HG03469 (cell line): ENCODE measurements at regions not wholly inside any gene's neighbourhood (a gene's known extent, or its start where the extent isn't known, plus 50 kb on each side); places are given as distances from the start of the nearest gene placed in this dataset.

Experiments
- ATAC-seq: cut with Tn5 transposase; IDR thresholded peaks from one replicate; pipeline ENCODE4 v1.9.1; 2021; ENCODE audit warnings: mild to moderate bottlenecking, moderate library complexity, moderate number of reproducible peaks; ENCODE audit not compliant: unreplicated experiment

DNA sequence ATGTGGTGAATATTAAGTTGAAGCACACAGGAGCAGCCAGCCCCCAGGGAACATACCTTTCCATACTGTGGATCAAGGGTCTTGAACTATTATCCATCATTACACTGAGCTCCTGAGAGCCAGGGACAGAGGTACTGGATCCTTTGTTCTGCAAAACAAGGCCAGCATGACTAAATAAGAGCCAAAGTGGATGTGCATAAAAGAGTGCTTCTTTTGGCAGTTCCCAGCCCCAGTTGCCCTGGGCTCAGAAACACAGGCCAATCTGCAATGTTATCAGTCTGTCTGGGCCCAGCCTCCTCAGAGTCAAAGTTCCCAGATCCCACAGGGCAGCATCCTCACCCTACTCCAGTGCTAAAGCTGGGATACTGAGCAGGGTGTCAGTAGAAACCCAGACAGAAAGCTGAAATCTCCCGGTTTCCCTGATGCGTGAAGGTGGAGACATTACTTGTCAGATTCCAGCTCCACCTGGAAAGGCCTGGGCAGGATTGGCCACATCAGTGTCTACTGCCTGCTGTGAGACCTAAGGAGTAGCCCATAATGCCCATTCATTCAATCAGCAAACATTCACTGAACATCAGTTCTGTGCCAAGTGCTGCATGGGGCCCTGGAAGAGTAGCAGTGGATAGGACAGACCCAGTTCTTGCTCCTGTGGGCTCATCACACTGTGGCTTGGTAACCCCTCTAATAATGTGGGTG, 342.7 kb downstream of the CXCL12 start:
- no peak for ATAC-seq

DNA sequence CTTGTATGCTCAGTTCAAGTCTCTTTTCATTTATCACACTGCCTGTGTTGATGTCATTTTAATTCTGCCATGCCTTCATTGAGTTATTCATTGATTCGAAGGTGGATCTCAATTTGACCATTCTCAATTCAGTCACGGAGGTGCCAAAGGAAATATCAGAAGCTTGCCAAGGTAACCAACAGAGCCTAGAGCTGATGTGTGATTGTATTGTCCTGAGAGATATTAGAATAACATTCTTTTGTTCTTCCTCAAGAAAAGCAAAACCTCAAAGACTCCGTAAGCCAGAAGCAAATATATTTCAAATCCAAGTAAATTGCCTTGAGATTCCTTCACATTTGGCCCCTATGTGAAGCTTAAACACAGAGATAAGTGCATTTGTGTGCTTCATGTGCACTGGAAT, 345.3 kb downstream of the CXCL12 start:
- no peak for ATAC-seq

DNA sequence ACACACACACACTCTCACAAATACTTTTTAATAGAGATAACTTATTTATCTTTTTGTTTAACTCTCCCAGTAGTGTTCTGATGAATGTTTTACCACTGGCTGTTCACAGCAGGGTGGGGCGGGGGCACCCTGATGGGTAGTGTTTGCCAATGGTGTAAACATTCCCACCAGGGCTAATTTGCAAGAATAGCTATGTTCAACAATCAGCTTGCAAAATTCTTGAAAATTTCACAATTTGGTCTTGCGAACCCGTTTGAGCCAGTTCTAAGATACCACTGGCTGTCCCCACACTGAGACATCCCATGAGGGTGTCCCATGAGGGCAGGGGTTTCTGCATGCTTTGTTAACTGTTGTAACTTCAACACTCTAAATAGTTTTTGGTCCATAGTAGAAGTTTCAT, 348.5 kb downstream of the CXCL12 start:
- ATAC-seq, result no peak

DNA sequence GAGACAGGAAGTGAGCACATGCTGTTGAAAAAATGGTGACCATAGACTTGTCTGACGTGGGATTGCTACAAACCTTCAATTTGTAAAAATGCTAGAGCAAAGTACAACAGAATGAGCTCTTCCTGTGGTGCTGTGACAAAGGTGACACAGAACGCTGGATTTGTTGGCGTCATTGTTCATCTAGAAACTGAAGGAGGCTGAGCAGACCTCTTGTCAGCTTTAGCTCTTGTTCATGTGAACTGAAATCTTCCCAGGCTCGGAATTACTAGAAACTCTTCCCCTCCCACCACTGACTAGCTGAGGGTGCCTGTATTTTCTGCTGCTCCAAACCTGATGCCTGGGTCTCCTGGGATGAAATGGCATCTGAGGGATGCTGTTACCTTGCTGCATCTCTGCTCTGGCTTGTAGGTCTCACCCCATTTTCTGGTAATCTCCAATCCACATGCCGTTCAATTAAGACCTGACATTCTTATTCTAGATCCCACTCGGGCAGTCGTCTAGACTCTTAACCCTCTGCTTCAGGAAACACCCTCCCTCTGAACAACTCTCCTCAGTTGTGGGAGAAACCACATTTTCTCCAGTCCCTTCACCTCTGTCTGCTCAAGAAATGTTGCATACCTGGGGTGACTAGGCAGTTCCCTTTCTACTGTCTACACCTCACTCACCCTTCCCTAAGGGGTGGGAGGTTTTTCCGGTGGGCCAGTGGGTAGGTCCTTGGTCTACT, 349.3 kb downstream of the CXCL12 start:
- no peak for ATAC-seq

DNA sequence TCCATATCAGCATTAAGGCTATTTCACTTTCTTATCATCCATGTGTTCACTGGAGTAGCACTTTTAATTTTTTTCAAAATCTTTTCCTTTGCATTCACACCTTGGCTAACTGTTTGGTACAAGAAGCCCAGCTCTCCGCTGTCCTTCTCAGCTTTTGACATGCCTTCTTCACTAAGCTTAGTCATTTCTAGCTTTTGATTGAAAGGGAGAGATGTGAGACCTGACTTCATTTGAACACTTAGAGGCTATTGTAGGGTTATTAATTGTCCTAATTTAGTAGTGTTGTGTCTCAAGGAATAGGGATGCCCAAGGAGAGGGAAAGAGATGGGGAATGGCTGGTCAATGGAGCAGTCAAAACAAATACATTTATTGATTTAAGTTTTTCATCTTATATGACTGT, 350.0 kb downstream of the CXCL12 start:
- ATAC-seq, result no peak

DNA sequence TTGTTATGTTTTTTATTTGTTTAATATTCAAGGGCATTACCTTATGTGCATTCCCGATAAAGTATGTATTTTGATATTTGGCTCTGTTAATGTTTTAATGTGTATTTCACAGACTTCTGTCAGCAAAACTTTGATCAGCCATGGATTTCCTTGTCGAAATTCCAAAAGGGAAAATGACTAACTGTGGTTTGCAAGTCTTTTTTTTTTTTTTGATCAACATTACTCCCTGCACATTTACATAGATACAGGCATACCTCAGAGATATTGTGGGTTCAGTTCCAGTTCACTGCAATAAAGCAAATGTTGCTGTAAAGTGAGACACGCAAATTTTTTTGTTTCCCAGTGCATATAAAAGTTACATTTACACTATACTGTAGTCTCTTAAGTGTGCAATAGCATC, 351.9 kb downstream of the CXCL12 start:
- no peak for ATAC-seq

DNA sequence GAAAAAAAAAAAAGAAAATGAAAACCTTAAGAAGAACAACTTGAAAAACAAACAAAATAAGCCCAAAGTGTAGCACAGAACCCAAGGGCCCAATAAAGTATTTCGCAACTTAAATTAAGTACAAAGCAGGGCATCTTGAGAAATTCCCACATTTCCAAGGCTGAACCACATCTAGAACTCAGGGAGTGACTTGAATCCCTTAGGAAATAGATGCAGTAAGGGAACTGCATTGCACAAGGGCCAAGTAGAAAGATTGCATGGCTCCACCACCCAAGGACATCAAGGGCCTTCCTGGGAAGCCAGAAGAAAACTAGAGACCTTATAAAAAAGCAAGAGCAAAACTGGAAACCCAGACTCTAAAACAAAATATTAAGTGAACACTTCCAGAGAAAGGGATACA, 352.7 kb downstream of the CXCL12 start:
- ATAC-seq, result no peak

DNA sequence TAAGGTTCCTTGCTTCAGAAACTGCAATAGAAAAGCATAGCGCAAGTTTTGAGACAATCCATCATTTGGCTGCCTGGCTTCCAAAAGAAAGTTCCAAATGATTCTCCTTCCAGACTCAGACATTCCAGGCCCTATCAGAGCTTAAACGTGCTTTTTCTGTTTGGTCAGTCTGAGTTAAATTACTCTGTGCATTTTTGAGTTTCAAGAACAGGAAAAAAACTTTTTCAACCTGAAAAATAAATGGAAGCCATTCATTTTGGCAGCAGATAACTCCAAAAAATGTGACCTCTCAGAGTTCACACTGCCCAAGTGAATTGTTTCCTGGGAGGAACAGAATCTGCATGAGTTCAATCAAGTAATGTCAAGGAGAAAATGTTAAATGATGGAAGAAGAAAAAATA, 354.2 kb downstream of the CXCL12 start:
- no peak for ATAC-seq

DNA sequence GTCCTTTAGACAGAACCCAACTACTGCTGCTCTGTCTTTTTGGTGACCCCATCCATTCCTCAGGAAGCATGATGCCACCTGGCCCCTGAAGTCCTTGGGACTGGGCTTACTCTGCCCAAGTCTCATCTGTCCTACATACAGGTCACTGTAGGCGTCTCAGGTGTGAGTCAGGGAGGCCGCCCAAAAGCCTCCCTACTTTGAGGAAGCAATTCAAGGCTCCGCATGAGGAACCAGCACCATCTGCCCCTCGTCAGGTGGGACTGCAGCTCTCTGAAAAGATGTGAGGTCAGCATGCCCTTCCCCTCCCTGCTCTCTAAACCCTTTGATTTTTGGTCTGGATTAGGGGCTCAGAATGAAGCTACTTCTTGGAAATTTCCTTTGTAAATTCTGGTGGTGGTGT, 354.8 kb downstream of the CXCL12 start:
- ATAC-seq, result no peak

DNA sequence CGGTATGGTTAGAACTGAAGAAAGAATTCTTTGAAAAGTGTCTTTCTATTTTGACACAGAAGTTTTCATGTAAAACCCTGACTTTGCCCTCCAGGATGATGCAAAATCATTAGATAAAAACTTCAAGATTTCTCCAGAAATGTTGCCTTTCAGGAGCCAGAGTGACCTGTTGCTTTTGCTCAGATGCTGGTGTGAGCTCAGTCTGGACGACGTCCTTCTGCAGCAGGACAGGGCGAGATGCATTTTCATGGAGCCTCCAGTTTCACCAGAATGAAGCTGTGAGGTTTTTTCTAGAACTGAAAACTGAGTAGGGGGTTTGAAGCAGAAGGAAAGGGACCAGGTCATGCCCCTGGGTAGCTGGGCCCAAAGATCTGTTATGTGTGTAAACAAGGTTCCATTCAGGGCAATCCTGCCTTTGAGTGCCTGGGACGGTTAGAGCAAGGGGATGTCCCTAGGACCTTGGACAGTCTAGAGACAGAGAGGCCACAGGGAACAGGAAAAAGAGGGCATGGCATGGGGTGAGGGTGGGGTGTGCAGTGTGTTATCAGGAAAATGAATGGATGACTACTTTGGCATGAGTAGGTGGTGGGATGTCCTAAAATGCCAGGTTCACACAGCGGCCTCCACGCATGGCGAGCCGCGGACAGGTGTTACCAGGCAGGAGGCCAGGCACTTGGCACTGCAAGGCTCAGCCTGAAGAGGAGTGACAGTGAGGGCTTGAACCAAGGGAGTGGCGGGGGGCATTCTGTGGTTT, 356.3 kb downstream of the CXCL12 start:
- no peak for ATAC-seq

DNA sequence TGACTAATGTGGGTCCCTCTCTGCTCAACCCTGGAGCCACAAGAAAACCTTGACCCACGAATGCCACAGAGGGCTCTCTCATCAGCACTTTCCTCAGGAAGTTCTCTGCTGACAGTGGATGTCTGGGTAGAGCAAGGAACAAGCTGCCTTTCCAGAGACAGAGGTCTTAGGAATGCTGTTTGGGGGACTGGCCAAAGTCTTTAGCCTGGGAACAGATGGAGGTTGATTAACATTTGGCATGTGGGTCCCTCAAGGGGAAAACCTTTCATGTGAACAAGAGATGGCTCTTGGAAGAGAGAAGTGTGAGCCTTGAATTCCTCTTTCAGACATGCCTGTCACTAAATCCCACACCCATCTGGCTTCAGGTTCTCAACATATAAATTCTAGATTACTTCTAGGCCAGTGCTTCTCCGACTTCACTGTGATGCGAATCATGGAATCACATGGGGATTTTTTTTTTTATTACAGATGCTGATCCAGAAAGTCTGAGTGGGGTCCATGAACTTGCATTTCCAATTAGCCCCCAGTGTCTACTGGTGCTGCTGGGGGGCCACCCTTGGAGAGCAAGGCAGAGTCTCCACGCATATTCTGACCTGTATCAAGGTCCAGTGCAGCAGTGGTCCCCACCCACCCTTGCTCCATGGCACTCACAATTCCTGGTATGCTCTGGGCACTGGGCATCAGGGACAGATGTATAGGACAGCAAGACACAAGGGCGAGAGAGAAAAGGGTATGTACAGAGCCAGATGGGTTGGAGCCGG, 360.4 kb downstream of the CXCL12 start:
- ATAC-seq, result no peak

DNA sequence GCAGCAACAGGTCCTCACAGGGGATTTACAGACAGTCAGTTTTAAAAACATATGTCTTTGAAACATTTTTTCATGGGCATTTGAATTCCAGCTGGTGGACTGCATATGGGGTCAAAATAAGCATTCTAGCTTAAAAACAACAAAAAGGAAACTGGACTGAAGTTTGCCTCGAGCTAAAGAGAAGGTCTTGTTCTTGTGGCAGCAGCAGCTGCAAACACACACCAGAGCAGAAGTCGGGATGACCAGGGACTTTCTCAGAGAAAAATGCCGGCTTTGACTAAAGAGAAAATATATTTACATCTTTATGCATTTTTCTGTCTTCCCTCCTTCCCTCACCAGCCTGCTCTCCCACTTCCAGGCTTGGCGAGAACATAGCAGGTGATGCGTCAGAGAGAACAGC, 361.4 kb downstream of the CXCL12 start:
- ATAC-seq, result no peak

DNA sequence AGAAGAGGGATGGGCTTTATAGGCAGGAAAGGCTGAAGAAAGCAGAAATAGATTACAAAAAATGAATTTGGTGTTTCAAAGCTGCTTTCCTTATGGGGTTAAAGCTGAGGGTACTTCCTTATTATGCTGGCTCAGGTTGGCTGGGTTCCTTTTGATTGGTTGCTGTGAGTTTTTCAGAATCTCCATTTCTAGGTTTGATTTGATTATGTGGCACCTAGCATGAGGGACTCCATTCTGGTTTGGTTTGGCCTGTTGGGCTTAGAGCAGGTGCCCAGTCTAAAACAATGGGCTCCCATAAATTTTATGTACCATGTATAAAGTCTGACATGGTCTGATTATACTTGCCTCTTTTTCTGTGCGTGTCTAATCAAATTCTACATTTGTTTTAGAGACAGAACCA, 362.7 kb downstream of the CXCL12 start:
- ATAC-seq, result no peak

DNA sequence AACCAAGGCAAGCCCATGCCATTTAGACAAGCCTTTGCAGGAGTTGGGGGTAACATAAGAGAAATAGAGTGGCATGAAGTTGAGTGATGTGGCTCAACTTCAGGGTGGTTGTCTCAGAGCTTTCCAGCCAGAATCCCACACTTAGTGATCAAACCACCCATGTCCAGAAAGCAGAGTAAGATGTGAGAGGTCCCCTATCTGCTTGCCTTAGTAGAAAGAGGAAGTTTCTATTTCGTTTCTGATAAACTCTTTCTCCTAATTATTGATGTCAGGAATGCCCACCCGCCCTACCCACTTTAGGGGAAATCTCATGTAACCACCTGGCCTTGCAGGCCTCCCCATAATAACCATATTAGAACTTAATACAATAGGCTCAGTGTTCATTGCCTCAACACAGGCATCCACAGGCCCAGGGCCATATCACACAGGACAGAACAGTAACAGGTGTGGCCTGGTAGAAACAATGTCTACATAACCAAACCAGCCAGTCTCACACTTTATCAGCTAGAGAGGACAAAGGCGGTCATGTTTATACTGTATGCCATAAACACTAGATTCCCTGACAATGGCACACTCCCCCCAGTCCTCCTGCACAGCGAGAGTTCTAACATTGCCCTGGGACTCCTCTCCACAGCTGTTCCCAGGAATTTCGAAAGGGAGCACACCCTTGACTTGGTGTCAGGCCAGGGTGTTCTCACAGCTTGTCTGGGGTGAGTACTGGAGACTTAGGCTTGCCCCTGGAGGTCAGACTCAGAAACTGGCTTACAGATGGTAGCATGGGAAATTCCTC, 364.4 kb downstream of the CXCL12 start:
- peak; percentile 34 for ATAC-seq

DNA sequence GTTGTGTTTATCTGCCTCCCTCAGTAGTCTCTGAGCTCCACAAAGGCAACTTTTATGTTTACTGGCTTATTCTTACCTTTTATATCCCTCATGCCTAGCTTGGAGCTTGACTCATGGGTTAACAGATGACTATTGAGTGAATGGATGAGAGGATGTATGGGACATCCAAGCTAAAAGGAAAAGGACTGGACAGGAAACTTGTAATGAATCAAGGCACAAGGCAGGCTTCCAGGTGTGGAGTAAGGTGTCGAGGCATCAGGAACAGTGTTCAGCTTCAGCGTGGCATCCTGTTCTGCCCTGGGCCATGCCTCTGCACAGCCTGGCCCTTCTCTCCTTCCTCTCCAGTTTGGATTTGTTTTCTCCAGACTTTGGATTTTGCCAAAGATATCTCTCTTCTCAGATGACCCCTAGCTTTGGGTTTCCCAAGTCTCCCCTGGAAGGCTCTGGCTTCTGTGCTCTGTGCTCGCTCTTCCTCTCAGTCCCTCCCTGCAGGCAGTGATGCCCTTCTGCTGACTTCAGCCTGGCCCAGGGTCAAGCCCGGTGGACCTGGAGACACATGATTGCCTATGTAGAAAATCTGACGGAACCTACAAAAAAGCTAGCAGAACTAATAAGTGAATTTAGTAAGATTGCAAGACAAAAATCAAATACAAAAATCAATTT, 367.3 kb downstream of the CXCL12 start:
- ATAC-seq, result no peak

DNA sequence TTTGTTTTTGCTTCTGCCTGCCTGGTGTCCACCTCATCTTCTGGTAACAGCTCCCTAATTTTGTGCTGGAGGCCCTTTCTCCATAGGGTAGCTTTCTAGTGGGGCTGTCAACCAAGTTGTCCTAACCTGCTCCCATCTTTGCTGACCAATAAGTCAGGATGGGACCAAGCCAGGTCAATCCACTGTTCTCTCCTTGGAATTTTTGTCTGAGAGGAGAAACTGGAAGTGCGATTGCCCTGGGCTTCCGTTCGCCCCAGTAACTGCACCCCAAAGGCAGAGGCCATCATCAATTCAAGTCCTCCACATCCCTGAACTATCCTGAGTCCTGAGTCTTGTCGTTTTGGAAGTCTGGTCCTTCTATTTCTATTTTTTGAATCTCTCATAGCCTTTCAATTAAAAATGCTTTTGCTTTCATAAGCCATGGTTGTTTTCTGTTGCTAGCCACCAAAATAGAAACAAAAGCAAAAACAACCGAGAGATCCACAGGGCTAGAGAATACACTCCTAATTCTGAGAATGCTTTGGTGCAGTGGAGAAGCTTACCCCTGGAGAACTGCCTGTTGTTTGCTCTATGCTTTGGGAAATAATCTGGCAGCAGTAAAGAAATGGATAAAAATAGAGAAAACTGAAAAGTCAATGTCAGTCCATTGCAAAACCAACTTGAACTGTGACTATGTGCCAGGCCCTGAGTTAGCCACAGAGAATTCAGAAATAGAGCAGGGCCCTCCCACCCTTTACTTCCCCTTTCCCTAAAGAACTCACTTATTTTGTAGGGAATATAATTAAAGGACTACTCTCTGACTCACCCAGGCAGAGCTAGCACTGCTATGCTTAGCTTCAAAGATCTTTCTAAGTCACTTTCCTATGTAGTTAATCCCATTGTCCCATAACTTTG, 368.1 kb downstream of the CXCL12 start:
- ATAC-seq, result no peak

DNA sequence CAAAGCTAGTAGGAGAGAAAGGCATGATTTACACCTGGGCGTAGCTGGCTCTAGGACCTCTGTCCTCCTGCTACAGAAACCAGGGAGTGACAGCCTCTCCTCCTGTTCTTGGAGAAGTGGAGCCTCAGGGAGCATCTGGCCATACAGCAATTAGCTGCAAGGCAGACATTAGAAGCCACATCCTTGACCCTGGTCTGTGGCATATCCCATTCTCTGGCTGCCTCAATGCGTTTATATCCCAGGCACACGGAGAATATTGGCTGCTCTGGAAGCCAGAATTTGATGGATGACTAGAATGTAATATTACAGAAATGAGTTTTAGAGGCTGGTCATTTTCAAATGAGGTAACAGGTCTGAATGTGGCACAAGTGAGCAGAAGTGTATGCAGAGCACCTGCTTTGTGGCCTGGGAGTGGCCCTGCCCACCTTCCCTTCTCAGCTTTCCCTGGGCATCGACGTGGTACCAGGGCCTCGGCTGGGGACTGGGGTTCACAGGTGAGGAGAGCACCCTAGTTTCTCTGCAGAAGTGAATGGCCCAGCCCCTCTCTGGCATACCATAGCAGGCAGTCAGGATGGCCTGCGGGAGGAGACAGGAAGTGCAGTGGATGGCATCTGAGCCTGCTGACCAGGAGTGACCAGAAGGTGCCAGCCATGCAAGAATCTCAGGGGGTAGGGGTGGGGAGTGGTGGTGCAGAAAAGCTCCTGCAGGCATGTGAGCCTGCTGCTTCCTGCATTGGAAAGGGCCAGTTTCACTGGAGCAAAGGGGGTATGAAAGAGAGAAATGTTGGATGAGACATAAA, 367.2 kb upstream of the ZNF32 start:
- no peak for ATAC-seq

DNA sequence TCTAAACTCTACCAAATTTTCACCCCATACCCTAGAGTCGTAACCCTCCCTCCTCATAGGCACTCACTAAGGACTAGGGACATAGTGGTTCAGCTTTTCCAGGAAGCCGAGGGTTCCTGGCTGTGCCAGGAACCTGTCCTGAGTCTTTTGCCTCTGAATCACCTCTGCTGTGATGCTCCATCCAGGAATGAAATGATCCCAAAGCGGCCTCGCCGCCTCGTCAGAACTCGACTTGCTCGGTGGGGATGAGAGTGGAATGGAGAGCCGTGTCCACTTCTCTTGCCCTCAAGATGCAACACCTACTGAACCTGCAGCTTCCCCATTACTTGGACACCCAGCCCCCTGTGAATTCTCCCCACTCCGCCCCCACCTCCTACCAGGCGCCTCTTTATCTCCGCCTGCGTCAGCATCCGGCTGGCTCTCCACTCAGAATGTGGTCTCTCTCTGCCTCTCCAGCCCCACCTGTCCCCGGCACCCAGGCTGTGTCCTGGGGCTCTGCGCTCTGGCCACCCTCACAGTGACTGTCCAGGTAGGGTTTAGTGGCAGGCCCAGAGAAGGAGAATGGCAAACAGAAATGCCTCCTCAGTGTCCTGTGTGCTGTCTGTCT, 366.1 kb upstream of the ZNF32 start:
- ATAC-seq, result no peak
